Panc1 (cell line): ENCODE measurements at regions not wholly inside any gene's neighbourhood (a gene's known extent, or its start where the extent isn't known, plus 50 kb on each side); places are given as distances from the start of the nearest gene placed in this dataset.

Experiments
- ATAC-seq: fragments of 200-7000 bp; cut with Tn5 transposase; 2 replicates; pipeline ENCODE4 v1.9.1; 2020; ENCODE audit warnings: mild to moderate bottlenecking, moderate library complexity
- BruUV-seq: library from RNA; stranded (reverse); fragments of 400-500 nt; replicated peaks from 2 replicates; lab custom pipeline; 2021; lab: Mats Ljungman, UMichigan
- CTCF ChIA-PET: fragments of 300-600 bp; sonication (Branson Sonifier 250); formaldehyde crosslinking; loops from one replicate; lab custom pipeline; 2022; ENCODE audit warnings: antibody characterized with exemption; lab: Charles Lee
- POLR2A ChIA-PET: fragments of 300-600 bp; sonication (Branson Sonifier 250); formaldehyde crosslinking; loops from one replicate; lab custom pipeline; 2022; ENCODE audit warnings: antibody characterized with exemption; lab: Charles Lee
- DNase-seq: peaks from one replicate; pipeline ENCODE4 v3.0.0-alpha.2; 2010; ENCODE audit warnings: low read depth, low spot score
- H3K27ac ChIP-seq: 2 replicates; pipeline ENCODE4 v1.5.1; 2011; ENCODE audit warnings: mild to moderate bottlenecking, low read length, inconsistent platforms
- H3K27me3 ChIP-seq: fragments of 200-500 bp; sonication (Bioruptor generic); 2 replicates; pipeline ENCODE4 v1.6.0; 2014; ENCODE audit warnings: low read length, inconsistent platforms; ENCODE audit not compliant: control insufficient read depth, insufficient read depth
- H3K36me3 ChIP-seq: fragments of 200-500 bp; sonication (Bioruptor generic); 2 replicates; pipeline ENCODE4 v1.5.1; 2014; ENCODE audit warnings: inconsistent platforms, mild to moderate bottlenecking, low read length, moderate library complexity; ENCODE audit not compliant: control insufficient read depth, insufficient read depth
- H3K4me1 ChIP-seq: 2 replicates; pipeline ENCODE4 v1.5.1; 2011; ENCODE audit warnings: inconsistent platforms, mild to moderate bottlenecking, low read length, moderate library complexity; ENCODE audit not compliant: control insufficient read depth, insufficient read depth
- H3K4me3 ChIP-seq, 2 experiments: 2 replicates each; pipeline ENCODE4 v1.5.1; 2011 to 2012; ENCODE audit warnings: low read depth in 2 of 2, low read length in 2 of 2, mild to moderate bottlenecking in 2 of 2, inconsistent platforms in 1 of 2, moderate library complexity in 1 of 2
- H3K9me3 ChIP-seq: fragments of 200-500 bp; sonication (Bioruptor generic); 2 replicates; pipeline ENCODE4 v1.5.1; 2014; ENCODE audit warnings: low read depth, mild to moderate bottlenecking, inconsistent platforms, low read length, moderate library complexity; ENCODE audit not compliant: control insufficient read depth, insufficient read depth
- CTCF ChIP-seq: fragments of 450-650 bp; IDR thresholded peaks from 2 replicates; pipeline ENCODE4 v1.5.1; 2017; ENCODE audit warnings: mild to moderate bottlenecking
- POLR2AphosphoS5 ChIP-seq: IDR thresholded peaks from 2 replicates; pipeline ENCODE4 v1.6.1; 2012; ENCODE audit warnings: mild to moderate bottlenecking, low read depth, low read length, moderate library complexity
- REST ChIP-seq, 2 experiments: IDR thresholded peaks; 2 replicates each; pipeline ENCODE4 v1.6.1; 2011 to 2012; ENCODE audit warnings: low read depth in 2 of 2, control low read depth in 1 of 2, low read length in 1 of 2, mild to moderate bottlenecking in 1 of 2, moderate library complexity in 1 of 2; ENCODE audit not compliant: insufficient read depth in 1 of 2
- SIN3A ChIP-seq: IDR thresholded peaks from 2 replicates; pipeline ENCODE4 v1.6.1; 2012; ENCODE audit warnings: low read depth, mild to moderate bottlenecking, low read length, moderate library complexity, borderline replicate concordance; ENCODE audit not compliant: insufficient read depth
- TCF7L2 ChIP-seq: IDR thresholded peaks from 2 replicates; pipeline ENCODE4 v1.6.1; 2011; ENCODE audit warnings: mild to moderate bottlenecking, low read depth, low read length, inconsistent platforms
- in situ Hi-C: cut with HindIII; loops from 2 replicates; pipeline ENCODE4 v1.10.0; 2016; ENCODE audit warnings: low sequenced_read_pairs, low pct_unique_long_range_greater_than_20kb
- intact Hi-C: fragments of 100-400 bp; cut with micrococcal nuclease; formaldehyde crosslinking; loops from one replicate; pipeline ENCODE4 v1.10.0; 2022; ENCODE audit not compliant: unreplicated experiment

GRCh38 chr10:6850452-6850851, 270.4 kb upstream of the PRKCQ start:
- no peak overlapping the region for H3K4me3 ChIP-seq
- in situ Hi-C loops (no loop called here), intact Hi-C loops (no loop called here)
- TF ChIP-seq CTCF (no peak), REST (IDR thresholded peaks at IDR 0.05; ENCODE audit: insufficient read depth in 1 of 2, low read depth in 2 of 2, low read length in 1 of 2) (no peak), TCF7L2 (no peak)
- H3K4me1 ChIP-seq, result no peaks in the 10 kb centered on the region
- no peak for ATAC-seq
- no peak for DNase-seq
- H3K27me3 ChIP-seq, result no peaks in the 10 kb centered on the region
- ChIA-PET CTCF (no interaction called here), POLR2A (no interaction called here)
- H3K9me3 ChIP-seq, result no peaks in the 10 kb centered on the region
- H3K27ac ChIP-seq, result no peak overlapping the region
- no TSS peak for BruUV-seq
- H3K36me3 ChIP-seq, result no peaks in the 10 kb centered on the region

GRCh38 chr10:6847561-6847960, 267.5 kb upstream of the PRKCQ start:
- no TSS peak for BruUV-seq
- DNase-seq, result no peak
- TF ChIP-seq POLR2AphosphoS5, result no peak
- TF ChIP-seq REST (IDR thresholded peaks at IDR 0.05; ENCODE audit: insufficient read depth in 1 of 2, low read depth in 2 of 2, low read length in 1 of 2), result no peak
- no peak for TF ChIP-seq TCF7L2
- no peak for TF ChIP-seq CTCF
- no peak for TF ChIP-seq SIN3A

More at GRCh38 chr10:6847561-6847960, 267.5 kb upstream of the PRKCQ start:
- Histone ChIP-seq H3K4me1 (no peaks in the 10 kb centered on the region), H3K9me3 (no peaks in the 10 kb centered on the region), H3K27ac (no peak overlapping the region), H3K27me3 (no peaks in the 10 kb centered on the region), H3K4me3 (no peak overlapping the region), H3K36me3 (no peaks in the 10 kb centered on the region)
- ChIA-PET CTCF (no interaction called here), POLR2A (no interaction called here)
- in situ Hi-C loops, result no loop called here
- intact Hi-C loops, result no loop called here
- no peak for ATAC-seq
